NCI-H510A (cell line): ENCODE measurements at regions not wholly inside any gene's neighbourhood (a gene's known extent, or its start where the extent isn't known, plus 50 kb on each side); places are given as distances from the start of the nearest gene placed in this dataset.
A peak's percentile ranks its signal among the peaks of the same experiment; 100 is the strongest.
"Not testable (repeated sequence)": the region's sequence is repeated elsewhere in the genome, so short reads cannot be mapped to it uniquely, and the experiment has no call there.

Source experiments
- DNase-seq: peaks from one replicate; lab custom pipeline; 2025; lab: John Stamatoyannopoulos, UW

- DNase-seq = no peak
These were observed 1450.2 kb downstream of the BRINP3 start for GRCh38 chr1:189027512-189027911.

- no peak for DNase-seq
These were observed 1444.5 kb downstream of the BRINP3 start for GRCh38 chr1:189033169-189033568.

GRCh38 chr1:189036628-189037027, 1441.0 kb downstream of the BRINP3 start:
- DNase-seq = no peak

- no peak for DNase-seq
These were observed 1431.5 kb downstream of the BRINP3 start for GRCh38 chr1:189046127-189046526.

GRCh38 chr1:189084811-189085210, 1392.9 kb downstream of the BRINP3 start:
- no peak for DNase-seq

DNA sequence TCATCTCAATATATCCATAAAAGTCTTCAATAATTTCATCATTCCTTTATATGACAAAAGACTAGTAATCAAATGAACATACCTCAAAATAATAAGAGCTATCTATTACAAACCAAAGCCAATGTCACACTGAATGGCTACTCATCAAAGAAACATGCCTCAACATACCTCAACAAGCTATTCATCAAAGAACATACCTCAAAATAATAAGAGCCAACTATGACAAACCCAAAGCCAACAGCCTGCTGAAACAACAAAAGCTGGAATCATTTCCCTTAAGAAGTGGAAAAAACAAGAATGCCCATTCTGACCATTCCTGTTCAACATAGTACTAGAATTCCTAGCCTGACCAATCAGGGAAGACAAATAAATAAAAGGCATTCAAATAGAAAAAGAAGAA, 1373.7 kb downstream of the BRINP3 start:
- no peak for DNase-seq

- DNase-seq = no peak
These were observed 1360.4 kb downstream of the BRINP3 start for GRCh38 chr1:189117072-189117770.

GRCh38 chr1:189121941-189122340, 1355.7 kb downstream of the BRINP3 start:
- no peak for DNase-seq

DNA sequence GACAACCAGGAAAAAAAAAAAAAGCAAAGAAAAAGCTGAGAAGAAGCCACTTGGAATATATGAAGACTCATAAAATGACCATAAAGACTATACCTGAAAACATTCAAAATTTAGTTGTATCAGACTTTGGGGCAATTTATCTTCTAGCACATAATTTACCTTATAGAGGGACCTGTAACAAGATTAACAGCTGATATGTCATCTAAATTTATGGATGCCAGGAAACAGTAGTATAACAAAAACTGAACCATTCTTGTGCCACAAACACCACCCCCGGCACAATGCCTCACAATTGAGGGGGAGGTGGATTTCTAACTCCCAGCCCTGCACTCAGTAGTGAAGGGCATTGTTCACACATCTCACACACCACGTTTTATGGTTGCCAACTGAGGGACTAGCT, 1352.0 kb downstream of the BRINP3 start:
- DNase-seq = no peak

GRCh38 chr1:189131576-189131975, 1346.1 kb downstream of the BRINP3 start:
- no peak for DNase-seq

DNA sequence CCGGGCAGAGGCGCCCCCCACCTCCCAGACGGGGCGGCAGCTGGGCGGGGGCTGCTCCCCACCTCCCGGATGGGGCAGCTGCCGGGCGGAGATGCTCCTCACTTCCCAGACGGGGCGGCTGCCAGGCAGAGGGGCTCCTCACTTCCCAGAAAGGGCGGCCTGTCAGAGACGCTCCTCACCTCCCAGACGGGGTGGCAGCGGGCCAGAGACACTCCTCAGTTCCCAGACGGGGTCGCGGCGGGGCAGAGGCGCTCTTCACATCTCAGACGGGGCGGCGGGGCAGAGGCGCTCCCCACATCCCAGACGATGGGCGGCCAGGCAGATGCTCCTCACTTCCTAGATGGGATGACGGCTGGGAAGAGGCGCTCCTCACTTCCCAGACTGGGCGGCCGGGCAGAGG, 1337.9 kb downstream of the BRINP3 start:
- DNase-seq = not testable (repeated sequence)

- no peak for DNase-seq
These were observed 1336.6 kb downstream of the BRINP3 start for GRCh38 chr1:189141056-189141455.

DNA sequence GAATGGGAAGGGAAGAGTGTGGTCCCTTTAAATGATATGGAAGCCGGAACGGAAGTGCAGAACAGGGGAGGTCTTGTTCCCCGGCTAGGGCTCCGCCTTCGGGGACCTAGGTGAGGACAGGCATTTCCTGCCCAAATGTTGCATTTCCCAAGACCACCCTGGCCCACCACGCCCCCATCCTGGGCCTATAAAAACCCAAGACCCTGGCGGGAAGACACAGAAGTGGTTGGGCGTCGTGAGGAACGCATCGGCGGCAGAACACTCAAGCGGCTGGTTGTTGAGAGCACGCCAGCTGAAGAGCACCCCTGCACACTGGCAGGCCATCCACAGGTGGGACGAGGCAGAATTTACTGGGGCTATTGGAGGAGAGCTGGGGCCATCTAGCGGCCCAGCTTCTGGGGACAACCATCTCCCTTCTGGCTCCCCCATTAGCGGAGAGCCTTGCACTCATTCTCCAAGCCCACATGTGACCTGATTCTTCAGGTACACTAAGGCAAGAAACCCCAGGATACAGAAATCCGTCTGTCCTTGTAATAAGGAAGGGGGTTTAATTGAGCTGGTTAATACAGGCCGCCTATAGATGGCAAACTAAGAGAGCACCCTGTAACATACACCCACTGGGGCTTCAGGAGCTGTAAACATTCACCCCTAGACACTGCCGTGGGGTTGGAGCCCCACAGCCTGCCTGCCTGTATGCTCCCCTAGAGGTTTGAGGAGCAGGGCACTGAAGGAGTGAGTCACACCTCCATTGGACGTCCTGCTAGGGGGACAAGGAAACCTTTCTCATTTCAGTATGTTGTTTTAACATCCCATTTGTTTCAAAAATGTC, 1327.9 kb downstream of the BRINP3 start:
- DNase-seq = peak; percentile 35

GRCh38 chr1:189150624-189151023, 1327.0 kb downstream of the BRINP3 start:
- no peak for DNase-seq

- no peak for DNase-seq
These were observed 1326.3 kb downstream of the BRINP3 start for GRCh38 chr1:189151361-189151760.

- DNase-seq = no peak
These were observed 1325.0 kb downstream of the BRINP3 start for GRCh38 chr1:189152685-189153084.

DNA sequence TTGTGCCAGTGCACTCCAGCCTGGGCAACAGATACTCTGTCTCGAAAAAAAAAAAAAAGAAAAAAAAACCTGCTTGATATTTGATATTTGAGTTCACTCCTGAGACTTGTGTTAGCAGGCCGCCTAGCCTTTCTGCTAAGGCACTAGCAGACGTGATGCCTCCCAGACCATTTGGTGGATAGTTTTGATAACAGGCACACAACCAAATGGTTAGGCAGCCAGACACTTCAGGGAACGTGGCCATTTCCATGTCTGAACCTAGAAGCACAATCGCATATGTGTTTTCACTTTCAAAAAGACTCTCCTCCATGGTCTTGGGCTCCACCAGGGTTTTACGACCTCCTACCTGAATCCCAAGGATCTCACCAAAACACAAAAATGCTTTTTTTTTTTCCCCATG, 1319.5 kb downstream of the BRINP3 start:
- DNase-seq = no peak

DNA sequence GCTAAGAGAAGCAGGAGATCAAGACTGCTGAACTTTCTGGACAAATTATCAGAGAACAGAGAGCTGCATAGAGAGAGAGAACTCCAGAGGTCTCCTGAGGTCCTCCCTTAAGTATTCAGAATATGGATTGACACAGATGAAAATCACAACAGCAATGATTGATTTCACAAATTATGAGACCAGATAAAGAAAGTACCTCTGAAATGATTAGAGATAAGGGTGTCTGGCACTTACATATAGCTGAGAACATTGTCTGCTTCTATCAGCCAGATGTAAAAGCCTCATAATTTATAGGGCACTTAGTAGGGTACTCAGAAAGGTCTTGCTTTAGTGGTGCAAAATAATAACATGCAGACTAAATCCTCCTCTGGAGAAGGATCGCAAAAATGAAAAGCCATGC, 1301.8 kb downstream of the BRINP3 start:
- DNase-seq = no peak

GRCh38 chr1:189180057-189180456, 1297.6 kb downstream of the BRINP3 start:
- no peak for DNase-seq

DNA sequence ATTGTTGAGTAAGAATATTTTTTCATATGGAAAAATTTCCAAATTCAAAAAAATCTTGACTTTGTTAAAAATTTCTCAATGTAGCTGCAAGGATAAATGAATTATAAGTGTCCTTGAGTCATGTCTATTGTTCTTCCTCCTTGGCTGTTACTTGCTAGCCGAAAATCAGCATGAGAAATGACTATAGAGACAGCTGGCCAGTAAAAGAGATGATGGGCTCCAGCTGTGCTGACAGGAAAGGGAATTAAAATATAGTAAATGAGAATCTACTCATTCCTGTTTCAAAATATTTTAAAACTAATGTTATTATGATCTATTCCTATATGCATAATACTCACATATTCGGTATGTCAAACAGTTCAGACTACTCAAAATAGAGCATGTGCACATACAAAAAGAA, 1292.6 kb downstream of the BRINP3 start:
- DNase-seq = no peak

GRCh38 chr1:189192741-189193520, 1284.7 kb downstream of the BRINP3 start:
- DNase-seq = no peak

GRCh38 chr1:189205863-189206262, 1271.8 kb downstream of the BRINP3 start:
- no peak for DNase-seq

DNA sequence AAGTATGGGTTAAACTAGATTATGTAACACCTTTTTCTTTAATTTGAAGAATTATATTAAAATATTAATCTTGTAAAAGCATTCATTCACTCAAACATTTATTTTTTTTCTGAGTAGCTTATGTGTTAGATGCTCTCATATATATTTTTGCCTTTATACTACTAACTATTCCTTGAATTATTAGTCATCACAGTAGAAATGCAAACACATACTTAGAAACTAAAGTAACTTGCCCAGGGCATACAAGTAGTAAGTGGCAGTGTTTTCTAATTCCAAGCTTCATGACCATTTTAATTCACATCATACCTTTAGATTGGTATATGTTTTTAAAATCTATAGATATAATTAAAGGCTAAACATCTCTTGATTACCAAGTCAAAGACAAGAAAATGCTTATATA, 1271.0 kb downstream of the BRINP3 start:
- DNase-seq = no peak
